ENCODE measurements at regions not wholly inside any gene's neighbourhood (a gene's known extent, or its start where the extent isn't known, plus 50 kb on each side); places are given as distances from the start of the nearest gene placed in this dataset.

DNA sequence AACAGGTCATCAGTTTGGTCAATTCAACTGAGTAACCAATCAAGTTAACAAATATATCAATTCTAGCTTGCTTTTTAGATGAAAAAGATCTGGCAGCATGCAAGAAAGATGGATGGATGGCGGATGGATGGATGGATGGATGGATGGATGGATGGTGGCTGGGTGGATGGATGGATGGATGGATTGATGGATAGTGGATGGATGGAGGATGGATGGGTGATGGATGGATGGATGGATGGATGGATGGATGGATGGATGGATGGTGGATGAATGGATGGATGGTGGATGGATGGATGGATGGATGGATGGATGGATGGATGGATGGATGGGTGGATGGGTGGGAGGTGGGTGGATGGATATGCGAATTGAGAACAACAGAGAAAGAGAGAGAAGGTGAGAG is 303.7 kb upstream of the IGF1R start (continued):
- TF ChIP-seq FOSB (CRISPR knock-in tag; IDR thresholded peaks at IDR 0.05) = no peak
- TF ChIP-seq TFCP2L1 (CRISPR knock-in tag; IDR thresholded peaks at IDR 0.05) = no peak
- TF ChIP-seq TP53 (CRISPR knock-in tag; IDR thresholded peaks at IDR 0.05) = no peak

DNA sequence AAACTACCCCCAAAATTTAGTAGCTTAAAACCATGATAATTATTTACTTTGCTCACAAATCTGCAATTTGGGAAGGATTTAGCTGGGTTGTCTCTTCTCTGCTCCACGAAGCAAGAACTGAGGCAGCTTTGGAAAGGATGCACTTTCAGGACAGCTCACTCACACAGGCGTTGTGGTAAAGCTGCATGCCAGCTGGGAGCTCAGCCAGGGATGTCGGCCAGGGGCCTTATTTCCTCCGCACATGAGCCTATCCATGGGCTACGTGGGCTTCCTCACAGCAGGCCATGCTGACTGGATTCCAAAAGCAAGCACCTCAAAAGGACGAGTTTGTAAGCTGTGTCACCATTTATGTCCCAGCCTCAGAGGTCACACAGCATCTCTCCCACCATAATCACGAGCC is 301.3 kb upstream of the IGF1R start:
- ChIA-PET CTCF (interaction anchor here (1.6 to 2.3 kb wide), 3 partner anchors 35 to 81 kb away, joined by 6 to 7 read pairs (median 6); no protein-coding TSS in a partner anchor), POLR2A (no interaction called here)
- no peak for FAIRE-seq
- no peak overlapping the region for H3K27ac ChIP-seq
- no peak overlapping the region for H3K4me2 ChIP-seq
- no peak for DNase-seq (ENCODE audit: low read depth in 1 of 2, low spot score in 1 of 2)
- TF ChIP-seq ZSCAN20 (CRISPR knock-in tag; IDR thresholded peaks at IDR 0.05) = no peak
- TF ChIP-seq ESRRA (IDR thresholded peaks at IDR 0.05; ENCODE audit: borderline replicate concordance, low read length) = no peak
- no peak for TF ChIP-seq POLR2A (IDR thresholded peaks at IDR 0.05; ENCODE audit: low read length)
- TF ChIP-seq BHLHE40 (IDR thresholded peaks at IDR 0.05; ENCODE audit: low read depth, low read length) = no peak
- no peak for TF ChIP-seq CHD4 (IDR thresholded peaks at IDR 0.05; ENCODE audit: borderline replicate concordance)
- TF ChIP-seq FOSL2 (IDR thresholded peaks at IDR 0.05) = no peak
- TF ChIP-seq FOSL2 (CRISPR knock-in tag; IDR thresholded peaks at IDR 0.05) = no peak
- TF ChIP-seq JUN (IDR thresholded peaks at IDR 0.05) = no peak
- TF ChIP-seq SREBF2 (IDR thresholded peaks at IDR 0.05) = no peak
- TF ChIP-seq, protein P1, sequence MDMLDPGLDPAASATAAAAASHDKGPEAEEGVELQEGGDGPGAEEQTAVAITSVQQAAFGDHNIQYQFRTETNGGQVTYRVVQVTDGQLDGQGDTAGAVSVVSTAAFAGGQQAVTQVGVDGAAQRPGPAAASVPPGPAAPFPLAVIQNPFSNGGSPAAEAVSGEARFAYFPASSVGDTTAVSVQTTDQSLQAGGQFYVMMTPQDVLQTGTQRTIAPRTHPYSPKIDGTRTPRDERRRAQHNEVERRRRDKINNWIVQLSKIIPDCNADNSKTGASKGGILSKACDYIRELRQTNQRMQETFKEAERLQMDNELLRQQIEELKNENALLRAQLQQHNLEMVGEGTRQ (IDR thresholded peaks at IDR 0.05) = no peak
- no peak for TF ChIP-seq ZC3H11A (IDR thresholded peaks at IDR 0.05)
- TF ChIP-seq EHMT2 (IDR thresholded peaks at IDR 0.05; ENCODE audit: low read depth) = no peak
- H3K9me3 ChIP-seq = no peaks in the 10 kb centered on the region
- WGBS (ENCODE audit: missing lambda C conversion rate) = 13% methylated on average over 7 of the region's 7 CpGs
- no peaks in the 10 kb centered on the region for H3K4me1 ChIP-seq
- H3K4me3 ChIP-seq = no peak overlapping the region
- no peak for ATAC-seq

DNA sequence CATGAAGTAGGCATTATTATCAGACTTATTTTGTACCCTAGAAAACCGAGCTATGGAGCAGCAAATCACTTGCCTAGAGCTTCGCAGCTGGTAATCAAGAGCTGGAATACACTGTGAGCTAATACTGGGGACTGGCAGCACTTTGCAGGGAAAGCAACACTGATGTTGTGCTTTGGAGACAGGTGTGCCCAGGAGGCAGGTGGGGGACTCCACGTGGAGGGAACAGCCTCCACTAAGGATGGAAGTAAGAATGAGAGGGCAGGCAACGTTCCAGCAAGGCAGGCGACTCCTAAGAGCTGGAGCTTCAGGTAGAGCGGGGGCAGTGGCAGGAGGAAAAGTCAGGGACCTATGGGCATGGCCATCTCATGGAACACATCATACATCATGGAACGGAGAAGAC is 300.5 kb upstream of the IGF1R start:
- FAIRE-seq (no peak), DNase-seq (ENCODE audit: low read depth in 1 of 2, low spot score in 1 of 2) (no peak), ATAC-seq (no peak)
- H3K4me3 ChIP-seq = no peak overlapping the region
- H3K4me2 ChIP-seq = no peak overlapping the region
- WGBS (ENCODE audit: missing lambda C conversion rate) = 6% methylated on average over 7 of the region's 7 CpGs
- TF ChIP-seq CEBPB (IDR thresholded peaks at IDR 0.05) (no peak), RCOR1 (IDR thresholded peaks at IDR 0.05; ENCODE audit: low read depth, low read length) (no peak), FOXS1 (CRISPR knock-in tag; IDR thresholded peaks at IDR 0.05) (no peak), ZC3H11A (IDR thresholded peaks at IDR 0.05) (no peak), KDM1A (IDR thresholded peaks at IDR 0.05; ENCODE audit: low read depth) (no peak), EHF (CRISPR knock-in tag; IDR thresholded peaks at IDR 0.05) (no peak), CHD2 (IDR thresholded peaks at IDR 0.05; ENCODE audit: low read length, partially characterized antibody) (no peak), RARB (CRISPR knock-in tag; IDR thresholded peaks at IDR 0.05) (no peak)
- TF ChIP-seq, protein P2, sequence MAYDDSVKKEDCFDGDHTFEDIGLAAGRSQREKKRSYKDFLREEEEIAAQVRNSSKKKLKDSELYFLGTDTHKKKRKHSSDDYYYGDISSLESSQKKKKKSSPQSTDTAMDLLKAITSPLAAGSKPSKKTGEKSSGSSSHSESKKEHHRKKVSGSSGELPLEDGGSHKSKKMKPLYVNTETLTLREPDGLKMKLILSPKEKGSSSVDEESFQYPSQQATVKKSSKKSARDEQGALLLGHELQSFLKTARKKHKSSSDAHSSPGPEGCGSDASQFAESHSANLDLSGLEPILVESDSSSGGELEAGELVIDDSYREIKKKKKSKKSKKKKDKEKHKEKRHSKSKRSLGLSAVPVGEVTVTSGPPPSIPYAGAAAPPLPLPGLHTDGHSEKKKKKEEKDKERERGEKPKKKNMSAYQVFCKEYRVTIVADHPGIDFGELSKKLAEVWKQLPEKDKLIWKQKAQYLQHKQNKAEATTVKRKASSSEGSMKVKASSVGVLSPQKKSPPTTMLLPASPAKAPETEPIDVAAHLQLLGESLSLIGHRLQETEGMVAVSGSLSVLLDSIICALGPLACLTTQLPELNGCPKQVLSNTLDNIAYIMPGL (CRISPR knock-in tag; IDR thresholded peaks at IDR 0.05; ENCODE audit: borderline replicate concordance) = no peak
- TF ChIP-seq, protein P3, sequence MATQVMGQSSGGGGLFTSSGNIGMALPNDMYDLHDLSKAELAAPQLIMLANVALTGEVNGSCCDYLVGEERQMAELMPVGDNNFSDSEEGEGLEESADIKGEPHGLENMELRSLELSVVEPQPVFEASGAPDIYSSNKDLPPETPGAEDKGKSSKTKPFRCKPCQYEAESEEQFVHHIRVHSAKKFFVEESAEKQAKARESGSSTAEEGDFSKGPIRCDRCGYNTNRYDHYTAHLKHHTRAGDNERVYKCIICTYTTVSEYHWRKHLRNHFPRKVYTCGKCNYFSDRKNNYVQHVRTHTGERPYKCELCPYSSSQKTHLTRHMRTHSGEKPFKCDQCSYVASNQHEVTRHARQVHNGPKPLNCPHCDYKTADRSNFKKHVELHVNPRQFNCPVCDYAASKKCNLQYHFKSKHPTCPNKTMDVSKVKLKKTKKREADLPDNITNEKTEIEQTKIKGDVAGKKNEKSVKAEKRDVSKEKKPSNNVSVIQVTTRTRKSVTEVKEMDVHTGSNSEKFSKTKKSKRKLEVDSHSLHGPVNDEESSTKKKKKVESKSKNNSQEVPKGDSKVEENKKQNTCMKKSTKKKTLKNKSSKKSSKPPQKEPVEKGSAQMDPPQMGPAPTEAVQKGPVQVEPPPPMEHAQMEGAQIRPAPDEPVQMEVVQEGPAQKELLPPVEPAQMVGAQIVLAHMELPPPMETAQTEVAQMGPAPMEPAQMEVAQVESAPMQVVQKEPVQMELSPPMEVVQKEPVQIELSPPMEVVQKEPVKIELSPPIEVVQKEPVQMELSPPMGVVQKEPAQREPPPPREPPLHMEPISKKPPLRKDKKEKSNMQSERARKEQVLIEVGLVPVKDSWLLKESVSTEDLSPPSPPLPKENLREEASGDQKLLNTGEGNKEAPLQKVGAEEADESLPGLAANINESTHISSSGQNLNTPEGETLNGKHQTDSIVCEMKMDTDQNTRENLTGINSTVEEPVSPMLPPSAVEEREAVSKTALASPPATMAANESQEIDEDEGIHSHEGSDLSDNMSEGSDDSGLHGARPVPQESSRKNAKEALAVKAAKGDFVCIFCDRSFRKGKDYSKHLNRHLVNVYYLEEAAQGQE (IDR thresholded peaks at IDR 0.05) = no peak
- TF ChIP-seq, protein P4, sequence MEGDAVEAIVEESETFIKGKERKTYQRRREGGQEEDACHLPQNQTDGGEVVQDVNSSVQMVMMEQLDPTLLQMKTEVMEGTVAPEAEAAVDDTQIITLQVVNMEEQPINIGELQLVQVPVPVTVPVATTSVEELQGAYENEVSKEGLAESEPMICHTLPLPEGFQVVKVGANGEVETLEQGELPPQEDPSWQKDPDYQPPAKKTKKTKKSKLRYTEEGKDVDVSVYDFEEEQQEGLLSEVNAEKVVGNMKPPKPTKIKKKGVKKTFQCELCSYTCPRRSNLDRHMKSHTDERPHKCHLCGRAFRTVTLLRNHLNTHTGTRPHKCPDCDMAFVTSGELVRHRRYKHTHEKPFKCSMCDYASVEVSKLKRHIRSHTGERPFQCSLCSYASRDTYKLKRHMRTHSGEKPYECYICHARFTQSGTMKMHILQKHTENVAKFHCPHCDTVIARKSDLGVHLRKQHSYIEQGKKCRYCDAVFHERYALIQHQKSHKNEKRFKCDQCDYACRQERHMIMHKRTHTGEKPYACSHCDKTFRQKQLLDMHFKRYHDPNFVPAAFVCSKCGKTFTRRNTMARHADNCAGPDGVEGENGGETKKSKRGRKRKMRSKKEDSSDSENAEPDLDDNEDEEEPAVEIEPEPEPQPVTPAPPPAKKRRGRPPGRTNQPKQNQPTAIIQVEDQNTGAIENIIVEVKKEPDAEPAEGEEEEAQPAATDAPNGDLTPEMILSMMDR (IDR thresholded peaks at IDR 0.05) = no peak
- TF ChIP-seq, protein P5, sequence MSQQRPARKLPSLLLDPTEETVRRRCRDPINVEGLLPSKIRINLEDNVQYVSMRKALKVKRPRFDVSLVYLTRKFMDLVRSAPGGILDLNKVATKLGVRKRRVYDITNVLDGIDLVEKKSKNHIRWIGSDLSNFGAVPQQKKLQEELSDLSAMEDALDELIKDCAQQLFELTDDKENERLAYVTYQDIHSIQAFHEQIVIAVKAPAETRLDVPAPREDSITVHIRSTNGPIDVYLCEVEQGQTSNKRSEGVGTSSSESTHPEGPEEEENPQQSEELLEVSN (IDR thresholded peaks at IDR 0.05; ENCODE audit: borderline replicate concordance, low read depth) = no peak
- no peaks in the 10 kb centered on the region for H3K4me1 ChIP-seq
- no peak overlapping the region for H3K27ac ChIP-seq
- CTCF ChIA-PET = interaction anchor here (1.1 to 2.3 kb wide), 5 partner anchors 12 to 729 kb away, joined by 3 to 7 read pairs (median 6); no protein-coding TSS in a partner anchor
- H3K9me3 ChIP-seq = no peaks in the 10 kb centered on the region
- POLR2A ChIA-PET = no interaction called here

Data from A549 (cell line).